ENCODE measurements at regions not wholly inside any gene's neighbourhood (a gene's known extent, or its start where the extent isn't known, plus 50 kb on each side); places are given as distances from the start of the nearest gene placed in this dataset.

GRCh38 chr6:158879180-158879579 lies 60.0 kb upstream of the EZR start:
- no peaks in the 10 kb centered on the region for H4K20me1 ChIP-seq (ENCODE audit: control insufficient read depth, extremely low read depth, insufficient read depth, low read length)
- H3K79me2 ChIP-seq (ENCODE audit: control insufficient read depth, insufficient read depth, low read length) = no peaks in the 10 kb centered on the region
- dilution Hi-C loops (cut with MboI; ENCODE audit: extremely low pct_ligation_motif_present, low sequenced_read_pairs) = no loop called here
- peaks cover 4% of the 10 kb centered on the region for H3K4me1 ChIP-seq (ENCODE audit: control insufficient read depth, extremely low read depth, insufficient read depth, low read length)
- TF ChIP-seq CTCF (optimal IDR thresholded peaks at IDR 0.05 in 1 of 3, IDR thresholded peaks at IDR 0.05 in 1 of 3, conservative IDR thresholded peaks at IDR 0.05 in 1 of 3; ENCODE audit: extremely low read depth in 1 of 3, insufficient read depth in 2 of 3, low read length in 3 of 3) (no peak), EZH2 (IDR thresholded peaks at IDR 0.05; ENCODE audit: low read length) (no peak)
- no peak overlapping the region for H2AFZ ChIP-seq (ENCODE audit: control insufficient read depth, low read length)
- no peaks in the 10 kb centered on the region for H3K9me1 ChIP-seq (ENCODE audit: control insufficient read depth, extremely low read depth, insufficient read depth, low read length)
- no peaks in the 10 kb centered on the region for H3K27me3 ChIP-seq (ENCODE audit: control insufficient read depth, extremely low read depth, insufficient read depth, low read length)
- no peaks in the 10 kb centered on the region for H3K9me3 ChIP-seq (ENCODE audit: control insufficient read depth, low read depth, low read length)
- H3K4me2 ChIP-seq (ENCODE audit: control insufficient read depth, extremely low read depth, insufficient read depth, low read depth, low read length) = no peak overlapping the region
- H3K4me3 ChIP-seq (ENCODE audit: control insufficient read depth in 2 of 3, extremely low read depth in 1 of 3, insufficient read depth in 2 of 3, low read depth in 1 of 3, low read length in 3 of 3) = no peak overlapping the region
- FAIRE-seq = no peak
- H3K27ac ChIP-seq (ENCODE audit: control insufficient read depth, insufficient read depth, low read length) = no peak overlapping the region
- H3K36me3 ChIP-seq (ENCODE audit: control insufficient read depth in 2 of 2, extremely low read depth in 1 of 2, insufficient read depth in 2 of 2, low read length in 2 of 2) = no peaks in the 10 kb centered on the region
- no peak for DNase-seq (ENCODE audit: low read depth, low spot score)
- no peak overlapping the region for H3K9ac ChIP-seq (ENCODE audit: control insufficient read depth, extremely low read depth, insufficient read depth, low read length)

DNA sequence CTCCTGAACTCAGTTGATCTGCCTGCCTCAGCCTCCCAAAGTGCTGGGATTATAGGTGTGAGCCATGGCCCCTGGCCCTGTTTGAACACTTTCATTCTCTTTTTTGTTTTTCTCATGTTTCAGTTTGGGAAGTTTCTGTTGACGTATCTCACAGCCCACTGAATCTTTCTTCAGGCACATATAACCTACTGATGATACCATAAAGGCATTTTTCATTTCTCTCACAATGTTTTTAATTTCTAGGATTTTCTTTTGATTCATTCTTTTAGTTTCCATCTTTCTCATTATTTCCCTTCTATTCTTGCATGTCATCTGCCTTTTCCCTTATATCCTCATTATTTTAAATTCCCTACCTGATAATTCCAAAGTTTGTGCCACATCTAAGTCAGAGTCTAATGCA lies 58.5 kb upstream of the EZR start:
- no peaks in the 10 kb centered on the region for H3K36me3 ChIP-seq (ENCODE audit: control insufficient read depth in 2 of 2, extremely low read depth in 1 of 2, insufficient read depth in 2 of 2, low read length in 2 of 2)
- no peak overlapping the region for H3K9ac ChIP-seq (ENCODE audit: control insufficient read depth, extremely low read depth, insufficient read depth, low read length)
- H2AFZ ChIP-seq (ENCODE audit: control insufficient read depth, low read length) = no peak overlapping the region
- dilution Hi-C loops (cut with MboI; ENCODE audit: extremely low pct_ligation_motif_present, low sequenced_read_pairs) = no loop called here
- DNase-seq (ENCODE audit: low read depth, low spot score) = no peak
- FAIRE-seq = no peak
- TF ChIP-seq EZH2 (IDR thresholded peaks at IDR 0.05; ENCODE audit: low read length) (no peak), CTCF (optimal IDR thresholded peaks at IDR 0.05 in 1 of 3, IDR thresholded peaks at IDR 0.05 in 1 of 3, conservative IDR thresholded peaks at IDR 0.05 in 1 of 3; ENCODE audit: extremely low read depth in 1 of 3, insufficient read depth in 2 of 3, low read length in 3 of 3) (no peak)
- H3K4me3 ChIP-seq (ENCODE audit: control insufficient read depth in 2 of 3, extremely low read depth in 1 of 3, insufficient read depth in 2 of 3, low read depth in 1 of 3, low read length in 3 of 3) = no peak overlapping the region
- no peaks in the 10 kb centered on the region for H4K20me1 ChIP-seq (ENCODE audit: control insufficient read depth, extremely low read depth, insufficient read depth, low read length)
- H3K9me3 ChIP-seq (ENCODE audit: control insufficient read depth, low read depth, low read length) = no peaks in the 10 kb centered on the region
- no peaks in the 10 kb centered on the region for H3K9me1 ChIP-seq (ENCODE audit: control insufficient read depth, extremely low read depth, insufficient read depth, low read length)
- no peak overlapping the region for H3K4me2 ChIP-seq (ENCODE audit: control insufficient read depth, extremely low read depth, insufficient read depth, low read depth, low read length)
- H3K27ac ChIP-seq (ENCODE audit: control insufficient read depth, insufficient read depth, low read length) = no peak overlapping the region
- no peaks in the 10 kb centered on the region for H3K27me3 ChIP-seq (ENCODE audit: control insufficient read depth, extremely low read depth, insufficient read depth, low read length)
- H3K79me2 ChIP-seq (ENCODE audit: control insufficient read depth, insufficient read depth, low read length) = no peaks in the 10 kb centered on the region
- H3K4me1 ChIP-seq (ENCODE audit: control insufficient read depth, extremely low read depth, insufficient read depth, low read length) = peaks cover 4% of the 10 kb centered on the region
